Heart left ventricle (tissue), 16 donors: ENCODE measurements at regions not wholly inside any gene's neighbourhood (a gene's known extent, or its start where the extent isn't known, plus 50 kb on each side); places are given as distances from the start of the nearest gene placed in this dataset.

Experiments
- ATAC-seq, 4 donors: fragments of 200-7000 bp; cut with Tn5 transposase; one replicate each; pipeline ENCODE4 v1.9.1; 2020 to 2022; ENCODE audit warnings: moderate library complexity in 4 of 4, mild to moderate bottlenecking in 3 of 4, moderate number of reproducible peaks in 1 of 4
- DNase-seq, 5 donors: peaks; one replicate each; pipeline ENCODE4 v3.0.0-alpha.2; 2020
- H3K27ac ChIP-seq, 12 donors: fragments of 200-600 bp; sonication (generic) in 4 of 12; one replicate each; pipeline versions ENCODE4 v1.5.0 to v1.8.0; 2016 to 2022; ENCODE audit warnings: mild to moderate bottlenecking in 2 of 12
- H3K27me3 ChIP-seq, 9 donors: fragments of 200-600 bp; sonication (generic) in 2 of 9; one replicate each; pipeline versions ENCODE4 v1.5.1 to v1.8.0; 2016 to 2022; ENCODE audit warnings: mild to moderate bottlenecking in 3 of 9
- H3K36me3 ChIP-seq, 9 donors: fragments of 200-600 bp; sonication (generic) in 2 of 9; one replicate each; pipeline versions ENCODE4 v1.5.0 to v1.8.0; 2018 to 2022; ENCODE audit warnings: mild to moderate bottlenecking in 2 of 9
- H3K4me1 ChIP-seq, 12 donors: fragments of 200-600 bp; sonication (generic) in 4 of 12; one replicate each; pipeline versions ENCODE4 v1.5.0 to v1.8.0; 2016 to 2022; ENCODE audit warnings: mild to moderate bottlenecking in 3 of 12
- H3K4me3 ChIP-seq, 12 donors: fragments of 200-600 bp; sonication (generic) in 4 of 12; one replicate each; pipeline versions ENCODE4 v1.5.0 to v1.8.0; 2017 to 2022; ENCODE audit warnings: mild to moderate bottlenecking in 9 of 12, moderate library complexity in 4 of 12
- H3K9me3 ChIP-seq, 12 donors: fragments of 200-600 bp; sonication (generic) in 4 of 12; one replicate each; pipeline versions ENCODE4 v1.5.0 to v1.8.0; 2016 to 2022; ENCODE audit warnings: mild to moderate bottlenecking in 1 of 12
- POLR2A ChIP-seq, 2 donors: fragments of 450-650 bp; IDR thresholded peaks; one replicate each; pipeline ENCODE4 v1.6.1; 2017; ENCODE audit warnings: antibody characterized with exemption in 2 of 2, mild to moderate bottlenecking in 2 of 2, moderate library complexity in 2 of 2
- WGBS, 4 donors: extraction: QIAGEN DNeasy Blood & Tissue Kit in 2 of 4; methylation state at CpG; one replicate each; pipeline versions ENCODE4 v1.1.5 to v1.1.7; 2013 to 2018; 5-methylcytosine and 5-hydroxymethylcytosine counted together
- intact Hi-C, 10 donors: fragments of 100-400 bp; cut with DNase I; formaldehyde crosslinking; loops; one replicate each; pipeline versions ENCODE4 v1.11.1 to v1.14.2; 2022
- TF ChIP-seq, protein P1 (sequence below), 12 donors: fragments of 200-600 bp; sonication (generic) in 4 of 12; IDR thresholded peaks; one replicate each; pipeline versions ENCODE4 v1.5.0 to v1.8.0; 2018 to 2022; ENCODE audit warnings: antibody characterized with exemption in 12 of 12, mild to moderate bottlenecking in 5 of 12
- donor health status: ischemic (EF 13 %, LVEDD 7.1; RV severe dilation, severe dysfunction).
- donor health status: healthy with polysubstance abuse.
- donor health status: DM: no; HTN: yes; CAD: no.
- donor health status: DM: no; HTN: no; CAD: no.
- donor health status: ischemic (EF 25% LVEDD 6.9; RV normal size, moderate dysfunction).
- donor health status: ischemic (EF 25% LVEDD 5.7; RV mildly dilated, moderate dysfunction).
- donor health status: healthy.
- donor health status: DM: yes; HTN: yes; CAD: no.
- donor health status: ischemic (EF 35%, LVEDD 5.7; RV mildly dilated, moderate dysfunction).
- donor health status: nonischemic (EF 11% LVEDD 7.7; RV severe dilation, severe dysfunction).
- donor health status: DM: yes; HTN: yes; CAD: no.
- donor health status: PGD.
- donor health status: ischemic (EF 29% LVEDD 5.4; RV normal size, mild dysfunction).
- donor health status: nonischemic (EF 23%, LVEDD 6.1; RV moderate dilation, normal function).

DNA sequence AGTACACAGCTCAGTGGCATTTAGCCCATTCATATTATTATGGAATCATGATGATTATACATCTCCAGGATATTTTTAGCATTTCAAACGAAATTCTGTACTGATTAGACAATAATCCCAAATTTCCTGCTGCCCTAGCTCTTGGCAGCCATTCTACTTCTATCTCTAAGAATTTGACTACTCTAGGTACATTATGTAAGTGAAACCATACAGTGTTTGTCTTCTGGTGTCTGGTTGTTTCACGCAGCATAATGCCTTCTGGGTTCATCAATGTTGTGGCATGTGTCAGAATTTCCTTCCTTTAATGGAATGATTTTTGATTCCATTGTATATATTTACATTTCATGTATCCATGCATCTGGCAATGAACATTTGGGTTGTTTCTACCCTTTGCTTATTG lies 517.7 kb downstream of the ETS1 start:
- TF ChIP-seq POLR2A (IDR thresholded peaks at IDR 0.05): no peak
- TF ChIP-seq, protein P1, sequence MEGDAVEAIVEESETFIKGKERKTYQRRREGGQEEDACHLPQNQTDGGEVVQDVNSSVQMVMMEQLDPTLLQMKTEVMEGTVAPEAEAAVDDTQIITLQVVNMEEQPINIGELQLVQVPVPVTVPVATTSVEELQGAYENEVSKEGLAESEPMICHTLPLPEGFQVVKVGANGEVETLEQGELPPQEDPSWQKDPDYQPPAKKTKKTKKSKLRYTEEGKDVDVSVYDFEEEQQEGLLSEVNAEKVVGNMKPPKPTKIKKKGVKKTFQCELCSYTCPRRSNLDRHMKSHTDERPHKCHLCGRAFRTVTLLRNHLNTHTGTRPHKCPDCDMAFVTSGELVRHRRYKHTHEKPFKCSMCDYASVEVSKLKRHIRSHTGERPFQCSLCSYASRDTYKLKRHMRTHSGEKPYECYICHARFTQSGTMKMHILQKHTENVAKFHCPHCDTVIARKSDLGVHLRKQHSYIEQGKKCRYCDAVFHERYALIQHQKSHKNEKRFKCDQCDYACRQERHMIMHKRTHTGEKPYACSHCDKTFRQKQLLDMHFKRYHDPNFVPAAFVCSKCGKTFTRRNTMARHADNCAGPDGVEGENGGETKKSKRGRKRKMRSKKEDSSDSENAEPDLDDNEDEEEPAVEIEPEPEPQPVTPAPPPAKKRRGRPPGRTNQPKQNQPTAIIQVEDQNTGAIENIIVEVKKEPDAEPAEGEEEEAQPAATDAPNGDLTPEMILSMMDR (IDR thresholded peaks at IDR 0.05): no peak
- H3K27ac ChIP-seq: no peak overlapping the region

DNA sequence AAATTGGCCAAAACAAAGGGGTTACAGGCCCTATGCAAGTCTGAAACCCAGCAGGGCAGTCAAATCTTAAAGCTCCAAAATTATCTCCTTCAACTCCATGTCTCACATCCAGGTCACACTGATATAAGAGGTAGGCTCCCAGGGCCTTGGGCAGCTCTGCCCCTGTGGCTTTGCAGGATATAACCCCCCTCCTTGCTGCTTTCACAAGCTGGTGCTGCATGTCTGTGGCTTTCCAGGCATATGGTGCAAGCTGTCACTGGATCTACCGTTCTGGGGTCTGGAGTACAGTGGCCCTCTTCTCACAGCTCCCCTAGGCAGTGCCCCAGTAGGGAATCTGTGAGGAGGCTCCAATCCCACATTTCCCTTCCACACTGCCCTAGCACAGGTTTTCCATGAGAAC lies 519.6 kb downstream of the ETS1 start:
- ATAC-seq (no peak), DNase-seq (no peak)
- H3K27ac ChIP-seq: no peak overlapping the region
- no peaks in the 10 kb centered on the region for H3K27me3 ChIP-seq
- no peaks in the 10 kb centered on the region for H3K36me3 ChIP-seq
- H3K9me3 ChIP-seq: peaks cover 0 to 8% (median 0%) of the 10 kb centered on the region in 12 donors
- H3K4me1 ChIP-seq: no peaks in the 10 kb centered on the region
- no peak for TF ChIP-seq POLR2A (IDR thresholded peaks at IDR 0.05)
- TF ChIP-seq, protein P1 (IDR thresholded peaks at IDR 0.05): no peak
- intact Hi-C loops: no loop called here
- 26 to 89% (median 52%) methylated on average over 1 of the region's 1 CpG for WGBS, 4 donors
- no peak overlapping the region for H3K4me3 ChIP-seq

More for the DNA sequence above, 517.7 kb downstream of the ETS1 start:
- H3K36me3 ChIP-seq: no peaks in the 10 kb centered on the region
- H3K27me3 ChIP-seq: no peaks in the 10 kb centered on the region
- WGBS, 4 donors: 55 to 63% (median 57%) methylated on average over 2 of the region's 2 CpGs
- no peak for DNase-seq
- H3K9me3 ChIP-seq: no peaks in the 10 kb centered on the region
- intact Hi-C loops: no loop called here
- ATAC-seq: no peak
- H3K4me3 ChIP-seq: no peak overlapping the region
- no peaks in the 10 kb centered on the region for H3K4me1 ChIP-seq

DNA sequence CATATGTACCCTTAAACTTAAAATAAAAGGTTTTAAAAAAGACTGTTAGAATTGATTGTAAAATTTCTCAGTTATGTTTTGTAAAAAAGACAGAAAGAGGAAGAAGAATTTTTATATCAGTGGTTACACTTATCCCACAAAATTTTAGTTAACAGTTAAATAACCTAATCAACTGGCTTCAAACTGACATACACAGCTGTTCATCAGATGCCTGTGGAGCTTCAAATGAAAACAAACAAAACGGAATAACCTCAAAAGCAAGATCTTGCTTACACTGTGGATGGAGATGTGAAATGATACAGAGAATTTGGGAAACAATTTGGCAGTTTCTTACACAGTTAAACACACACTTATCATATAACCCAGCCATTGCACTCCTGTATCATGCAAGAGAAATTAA lies 521.0 kb downstream of the ETS1 start:
- Histone ChIP-seq H3K27ac (no peak overlapping the region), H3K27me3 (no peaks in the 10 kb centered on the region), H3K4me1 (no peaks in the 10 kb centered on the region), H3K4me3 (no peak overlapping the region), H3K9me3 (peaks cover 0 to 8% (median 0%) of the 10 kb centered on the region in 12 donors), H3K36me3 (no peaks in the 10 kb centered on the region)
- DNase-seq (no peak), ATAC-seq (no peak)
- intact Hi-C loops: no loop called here
- TF ChIP-seq, protein P1 (IDR thresholded peaks at IDR 0.05): no peak
- no peak for TF ChIP-seq POLR2A (IDR thresholded peaks at IDR 0.05)
- 59 to 74% (median 72%) methylated on average over 1 of the region's 1 CpG for WGBS, 4 donors

DNA sequence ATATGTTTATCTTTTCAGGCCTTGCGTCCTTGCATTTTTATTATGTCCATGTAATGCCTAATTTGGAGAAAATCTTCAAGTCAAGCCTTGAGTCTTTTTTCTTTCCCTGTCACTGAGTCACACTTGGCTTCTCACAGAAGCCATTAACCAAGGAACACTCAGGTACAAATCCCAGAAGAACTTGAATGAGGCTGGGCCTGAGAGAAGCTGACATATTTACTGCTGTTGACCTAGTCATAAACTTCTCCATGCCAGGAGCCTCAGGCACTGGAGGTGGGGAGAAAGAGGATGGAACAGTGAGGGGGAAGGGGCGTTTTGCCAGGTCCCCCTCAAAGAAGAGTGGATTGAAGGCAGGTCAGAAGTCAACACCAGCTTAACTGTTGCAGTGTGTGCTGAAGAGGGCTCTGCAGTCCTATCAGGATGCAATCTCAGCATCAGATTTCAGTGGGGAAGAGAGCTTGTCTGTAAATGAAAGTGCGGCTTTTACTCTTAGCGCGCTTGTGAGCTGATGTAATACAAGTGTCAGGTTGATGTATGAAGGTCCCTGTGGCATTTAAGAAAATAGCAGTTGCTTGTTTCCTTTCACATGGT lies 526.0 kb downstream of the ETS1 start:
- intact Hi-C loops: no loop called here
- H3K4me1 ChIP-seq: no peaks in the 10 kb centered on the region
- WGBS, 4 donors: 64 to 73% (median 70%) methylated on average over 5 of the region's 5 CpGs
- no peak overlapping the region for H3K4me3 ChIP-seq
- DNase-seq: no peak
- H3K27me3 ChIP-seq: no peaks in the 10 kb centered on the region
- H3K27ac ChIP-seq: no peak overlapping the region
- no peak for ATAC-seq
- H3K9me3 ChIP-seq: peaks cover 0 to 8% (median 0%) of the 10 kb centered on the region in 12 donors
- no peaks in the 10 kb centered on the region for H3K36me3 ChIP-seq
- no peak for TF ChIP-seq POLR2A (IDR thresholded peaks at IDR 0.05)
- TF ChIP-seq, protein P1 (IDR thresholded peaks at IDR 0.05): no peak
